Left ventricle myocardium inferior (tissue), 1 donor: ENCODE measurements at regions not wholly inside any gene's neighbourhood (a gene's known extent, or its start where the extent isn't known, plus 50 kb on each side); places are given as distances from the start of the nearest gene placed in this dataset.

Experiments used
- DNase-seq: peaks from one replicate; pipeline ENCODE4 v3.0.0-alpha.2; 2020
- H3K27ac ChIP-seq: fragments of 200-600 bp; replicated peaks from 2 replicates; pipeline ENCODE4 v1.8.0; 2021
- H3K27me3 ChIP-seq: fragments of 200-600 bp; 2 replicates; pipeline ENCODE4 v1.8.0; 2021; ENCODE audit warnings: low read depth
- H3K36me3 ChIP-seq: fragments of 200-600 bp; 2 replicates; pipeline ENCODE4 v1.8.0; 2021
- H3K4me1 ChIP-seq: fragments of 200-600 bp; 2 replicates; pipeline ENCODE4 v1.8.0; 2021
- H3K4me3 ChIP-seq: fragments of 200-600 bp; 2 replicates; pipeline ENCODE4 v1.8.0; 2021; ENCODE audit warnings: mild to moderate bottlenecking, moderate library complexity
- H3K9me3 ChIP-seq: fragments of 200-600 bp; replicated peaks from 2 replicates; pipeline ENCODE4 v1.8.0; 2021
- intact Hi-C: fragments of 100-400 bp; cut with micrococcal nuclease; formaldehyde crosslinking; loops from one replicate; pipeline ENCODE4 v1.11.0; 2022
- TF ChIP-seq, protein P1 (sequence below): fragments of 200-600 bp; IDR thresholded peaks from 2 replicates; pipeline ENCODE4 v1.8.0; 2021; ENCODE audit warnings: antibody characterized with exemption, mild to moderate bottlenecking, borderline replicate concordance
- donor health status: DM: no; HTN: yes; CAD: no; lungs with severe emphysema.

DNA sequence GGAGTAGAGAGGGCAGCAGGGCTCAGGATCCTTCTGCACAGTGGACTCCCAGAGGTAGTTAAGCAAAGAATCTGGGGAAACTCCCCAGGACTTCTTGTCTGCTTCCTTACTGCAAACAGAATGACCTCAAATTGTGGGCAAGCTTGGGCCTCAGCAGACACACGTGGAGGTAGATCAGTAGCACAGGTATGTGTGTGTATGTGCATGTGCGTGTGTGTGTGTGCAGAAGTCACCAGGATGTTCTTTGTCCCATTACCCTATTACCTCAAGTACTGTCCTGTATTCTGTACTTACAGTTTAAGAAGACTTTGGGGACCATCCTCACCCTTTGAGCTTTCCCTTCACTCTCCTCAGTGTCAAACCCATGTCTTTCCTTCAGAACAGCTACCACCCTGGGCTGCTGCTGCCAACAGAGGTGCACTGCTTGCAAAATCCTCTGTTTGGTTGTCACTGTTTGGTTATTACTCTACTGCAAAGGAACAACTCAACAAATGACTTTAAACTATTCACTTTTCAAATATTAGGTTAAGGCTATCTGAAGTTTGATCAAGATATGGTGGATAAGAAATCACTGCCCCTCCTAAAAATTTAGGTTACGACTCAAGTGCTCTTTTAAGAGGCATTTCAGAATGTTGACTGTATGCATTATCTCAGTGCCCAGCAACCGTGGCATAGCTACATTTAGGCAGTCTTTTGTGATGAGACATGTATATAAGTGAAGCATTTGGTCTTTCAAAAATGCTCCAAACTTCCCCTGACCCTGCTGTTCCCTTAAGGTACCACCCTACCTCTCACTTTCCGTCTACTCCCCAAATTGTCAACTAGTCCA is 78.2 kb upstream of the MBIP start:
- TF ChIP-seq, protein P1, sequence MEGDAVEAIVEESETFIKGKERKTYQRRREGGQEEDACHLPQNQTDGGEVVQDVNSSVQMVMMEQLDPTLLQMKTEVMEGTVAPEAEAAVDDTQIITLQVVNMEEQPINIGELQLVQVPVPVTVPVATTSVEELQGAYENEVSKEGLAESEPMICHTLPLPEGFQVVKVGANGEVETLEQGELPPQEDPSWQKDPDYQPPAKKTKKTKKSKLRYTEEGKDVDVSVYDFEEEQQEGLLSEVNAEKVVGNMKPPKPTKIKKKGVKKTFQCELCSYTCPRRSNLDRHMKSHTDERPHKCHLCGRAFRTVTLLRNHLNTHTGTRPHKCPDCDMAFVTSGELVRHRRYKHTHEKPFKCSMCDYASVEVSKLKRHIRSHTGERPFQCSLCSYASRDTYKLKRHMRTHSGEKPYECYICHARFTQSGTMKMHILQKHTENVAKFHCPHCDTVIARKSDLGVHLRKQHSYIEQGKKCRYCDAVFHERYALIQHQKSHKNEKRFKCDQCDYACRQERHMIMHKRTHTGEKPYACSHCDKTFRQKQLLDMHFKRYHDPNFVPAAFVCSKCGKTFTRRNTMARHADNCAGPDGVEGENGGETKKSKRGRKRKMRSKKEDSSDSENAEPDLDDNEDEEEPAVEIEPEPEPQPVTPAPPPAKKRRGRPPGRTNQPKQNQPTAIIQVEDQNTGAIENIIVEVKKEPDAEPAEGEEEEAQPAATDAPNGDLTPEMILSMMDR: no peak
- peaks cover 11% of the 10 kb centered on the region for H3K9me3 ChIP-seq
- H3K27ac ChIP-seq: no peak overlapping the region
- no peaks in the 10 kb centered on the region for H3K36me3 ChIP-seq
- no peaks in the 10 kb centered on the region for H3K4me1 ChIP-seq
- no peak overlapping the region for H3K4me3 ChIP-seq
- H3K27me3 ChIP-seq: no peaks in the 10 kb centered on the region
- intact Hi-C loops: no loop called here
- DNase-seq: no peak

DNA sequence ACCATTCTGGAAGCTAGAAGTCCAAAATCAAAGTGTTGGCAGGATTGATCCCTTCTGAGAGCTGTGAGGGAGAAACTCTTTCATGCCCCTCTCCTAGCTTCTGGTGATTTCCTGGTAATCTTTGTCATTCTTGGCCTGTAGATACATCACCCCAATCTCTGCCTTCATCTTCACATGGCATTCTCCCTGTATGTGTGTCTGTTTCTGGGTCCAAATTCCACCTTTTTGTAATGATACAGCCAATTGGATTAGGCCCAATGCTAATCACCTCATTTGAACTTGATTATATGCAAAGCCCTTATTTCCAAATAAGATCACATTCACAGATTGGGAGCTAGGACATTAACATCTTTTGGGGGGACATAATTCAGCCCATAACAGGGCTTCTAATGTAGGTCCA is 76.9 kb upstream of the MBIP start:
- peaks cover 11% of the 10 kb centered on the region for H3K9me3 ChIP-seq
- no peaks in the 10 kb centered on the region for H3K4me1 ChIP-seq
- H3K27me3 ChIP-seq: no peaks in the 10 kb centered on the region
- no peak overlapping the region for H3K27ac ChIP-seq
- no peak overlapping the region for H3K4me3 ChIP-seq
- no peak for DNase-seq
- H3K36me3 ChIP-seq: no peaks in the 10 kb centered on the region
- TF ChIP-seq, protein P1: no peak
- intact Hi-C loops: no loop called here

DNA sequence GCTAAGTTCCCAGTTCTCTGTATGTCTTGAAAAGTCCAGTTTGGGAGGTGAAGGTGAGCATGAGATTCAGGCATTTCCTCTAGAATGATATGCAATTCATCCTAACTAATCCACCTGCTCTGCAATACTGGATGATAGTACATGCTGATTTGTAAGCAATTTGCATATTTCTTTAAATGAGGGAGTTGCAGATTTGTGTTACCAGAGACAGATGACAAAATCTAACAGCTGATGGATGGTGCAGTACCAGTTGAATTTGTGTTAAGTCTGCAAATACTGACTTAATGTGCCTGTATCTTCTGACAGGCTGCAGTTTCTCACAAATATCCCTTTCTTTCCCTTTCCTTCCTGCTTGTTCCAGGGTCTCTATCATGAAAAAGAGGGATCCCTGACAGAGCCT is 76.4 kb upstream of the MBIP start:
- TF ChIP-seq, protein P1: no peak
- H3K4me1 ChIP-seq: no peaks in the 10 kb centered on the region
- peaks cover 11% of the 10 kb centered on the region for H3K9me3 ChIP-seq
- no peaks in the 10 kb centered on the region for H3K27me3 ChIP-seq
- no peaks in the 10 kb centered on the region for H3K36me3 ChIP-seq
- DNase-seq: no peak
- intact Hi-C loops: no loop called here
- H3K4me3 ChIP-seq: no peak overlapping the region
- H3K27ac ChIP-seq: no peak overlapping the region

DNA sequence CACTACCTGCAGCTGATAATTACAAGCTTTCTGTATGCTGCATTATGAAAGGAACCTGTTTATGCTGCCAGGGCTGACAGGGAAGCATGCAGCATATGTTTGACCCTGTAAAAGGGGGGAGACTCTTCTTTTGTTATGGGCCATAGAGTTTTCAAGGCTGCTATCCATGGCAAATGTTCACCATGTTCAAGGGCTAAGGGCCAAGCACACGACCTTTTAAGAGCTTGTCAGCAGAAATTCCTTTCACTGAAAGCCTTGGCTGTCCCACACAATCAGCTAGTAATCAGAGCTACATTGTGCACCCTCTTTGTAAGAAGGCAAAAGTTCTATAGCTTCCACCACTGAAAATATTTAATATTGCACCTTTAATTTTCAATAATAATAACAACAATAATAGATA is 74.2 kb upstream of the MBIP start:
- no peak for DNase-seq
- intact Hi-C loops: no loop called here
- no peak overlapping the region for H3K27ac ChIP-seq
- H3K9me3 ChIP-seq: peaks cover 11% of the 10 kb centered on the region
- H3K27me3 ChIP-seq: no peaks in the 10 kb centered on the region
- no peaks in the 10 kb centered on the region for H3K4me1 ChIP-seq
- no peak overlapping the region for H3K4me3 ChIP-seq
- TF ChIP-seq, protein P1: no peak
- no peaks in the 10 kb centered on the region for H3K36me3 ChIP-seq

DNA sequence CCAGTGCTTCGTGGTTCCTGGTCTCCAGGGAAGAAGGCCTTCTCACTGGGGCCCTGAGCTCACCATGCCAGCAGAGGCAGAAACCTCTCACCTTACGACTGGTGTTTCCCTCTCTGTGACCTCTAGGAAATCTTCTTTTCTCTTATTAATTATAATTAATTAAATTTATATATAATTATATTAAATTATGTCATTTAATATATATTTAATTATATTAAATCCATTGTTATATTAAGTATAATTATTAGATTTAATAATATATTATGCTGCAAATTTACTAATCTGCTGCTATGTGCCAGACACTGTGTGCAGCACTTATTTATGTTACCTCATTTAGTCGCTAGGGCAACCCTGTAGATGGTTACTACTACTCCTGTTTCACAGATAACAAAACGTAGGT is 70.3 kb upstream of the MBIP start:
- Histone ChIP-seq H3K36me3 (no peaks in the 10 kb centered on the region), H3K4me1 (no peaks in the 10 kb centered on the region), H3K9me3 (no peaks in the 10 kb centered on the region), H3K4me3 (no peak overlapping the region), H3K27ac (no peak overlapping the region), H3K27me3 (no peaks in the 10 kb centered on the region)
- intact Hi-C loops: no loop called here
- no peak for DNase-seq
- TF ChIP-seq, protein P1: no peak
